ENCODE measurements at regions not wholly inside any gene's neighbourhood (a gene's known extent, or its start where the extent isn't known, plus 50 kb on each side); places are given as distances from the start of the nearest gene placed in this dataset.

- no peak for TF ChIP-seq CREB5 (CRISPR knock-in tag; IDR thresholded peaks at IDR 0.05; ENCODE audit: low read depth)
- no peak for TF ChIP-seq PPARA (CRISPR knock-in tag; IDR thresholded peaks at IDR 0.05; ENCODE audit: borderline replicate concordance)
- TF ChIP-seq OSR1 (CRISPR knock-in tag; IDR thresholded peaks at IDR 0.05), result no peak
- no peak for TF ChIP-seq TCF4 (CRISPR knock-in tag; IDR thresholded peaks at IDR 0.05; ENCODE audit: borderline replicate concordance)
- no peak for TF ChIP-seq RARB (CRISPR knock-in tag; IDR thresholded peaks at IDR 0.05)
- no peak for TF ChIP-seq ISL1 (CRISPR knock-in tag; IDR thresholded peaks at IDR 0.05)
- no peak for TF ChIP-seq ARNTL (CRISPR knock-in tag; IDR thresholded peaks at IDR 0.05; ENCODE audit: borderline replicate concordance, low read depth)
- no peak for TF ChIP-seq ESRRG (CRISPR knock-in tag; IDR thresholded peaks at IDR 0.05)
- TF ChIP-seq, protein P1, sequence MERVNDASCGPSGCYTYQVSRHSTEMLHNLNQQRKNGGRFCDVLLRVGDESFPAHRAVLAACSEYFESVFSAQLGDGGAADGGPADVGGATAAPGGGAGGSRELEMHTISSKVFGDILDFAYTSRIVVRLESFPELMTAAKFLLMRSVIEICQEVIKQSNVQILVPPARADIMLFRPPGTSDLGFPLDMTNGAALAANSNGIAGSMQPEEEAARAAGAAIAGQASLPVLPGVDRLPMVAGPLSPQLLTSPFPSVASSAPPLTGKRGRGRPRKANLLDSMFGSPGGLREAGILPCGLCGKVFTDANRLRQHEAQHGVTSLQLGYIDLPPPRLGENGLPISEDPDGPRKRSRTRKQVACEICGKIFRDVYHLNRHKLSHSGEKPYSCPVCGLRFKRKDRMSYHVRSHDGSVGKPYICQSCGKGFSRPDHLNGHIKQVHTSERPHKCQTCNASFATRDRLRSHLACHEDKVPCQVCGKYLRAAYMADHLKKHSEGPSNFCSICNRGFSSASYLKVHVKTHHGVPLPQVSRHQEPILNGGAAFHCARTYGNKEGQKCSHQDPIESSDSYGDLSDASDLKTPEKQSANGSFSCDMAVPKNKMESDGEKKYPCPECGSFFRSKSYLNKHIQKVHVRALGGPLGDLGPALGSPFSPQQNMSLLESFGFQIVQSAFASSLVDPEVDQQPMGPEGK (CRISPR knock-in tag; IDR thresholded peaks at IDR 0.05; ENCODE audit: borderline replicate concordance), result no peak
- no peak for TF ChIP-seq TOX (CRISPR knock-in tag; IDR thresholded peaks at IDR 0.05; ENCODE audit: borderline replicate concordance)
Measured at GRCh38 chr6:14553515-14553914, 435.9 kb downstream of the CD83 start.
